ENCODE measurements at regions not wholly inside any gene's neighbourhood (a gene's known extent, or its start where the extent isn't known, plus 50 kb on each side); places are given as distances from the start of the nearest gene placed in this dataset.
"Not testable (repeated sequence)": the region's sequence is repeated elsewhere in the genome, so short reads cannot be mapped to it uniquely, and the experiment has no call there.

DNA sequence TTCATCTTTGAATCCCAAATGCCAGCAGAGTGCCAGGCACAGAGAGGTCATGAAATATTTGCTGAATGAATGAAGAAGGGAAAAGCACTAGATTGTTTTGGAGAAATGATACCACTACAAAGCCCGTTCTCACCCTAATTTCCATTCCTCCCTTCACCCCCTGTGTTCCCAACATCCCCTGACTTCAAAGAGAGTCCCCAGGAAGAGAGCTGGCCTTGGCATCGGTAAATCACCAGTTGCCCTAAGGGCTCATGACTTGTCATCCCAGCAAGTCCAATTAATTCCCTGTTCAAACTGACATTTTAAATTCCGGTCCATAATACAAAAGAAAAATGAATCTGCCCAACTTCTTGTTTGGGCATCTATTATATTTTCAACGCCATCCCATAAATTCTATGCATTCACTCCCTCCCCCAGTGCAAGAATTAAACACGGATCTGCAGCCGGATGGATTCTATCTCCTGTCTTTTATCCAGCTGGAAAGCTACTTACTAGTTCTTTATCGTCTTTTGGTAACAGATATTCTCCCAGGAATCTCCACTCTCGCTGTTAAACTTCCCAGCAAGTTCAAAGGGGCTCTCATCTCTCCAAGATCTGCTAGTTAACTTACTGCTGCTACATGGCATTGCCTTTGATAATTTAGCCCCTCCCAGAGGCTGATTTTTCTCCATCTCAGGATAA is 63.9 kb upstream of the TSC22D2 start:
- Histone ChIP-seq H3K36me3 (no peaks in the 10 kb centered on the region), H3K9me3 (no peaks in the 10 kb centered on the region), H3K27ac (no peak overlapping the region), H3K4me1 (peaks cover 24% of the 10 kb centered on the region), H3K27me3 (no peaks in the 10 kb centered on the region), H3K4me3 (no peak overlapping the region)
- intact Hi-C loops (cut with DNase I), result no loop called here
- DNase-seq (ENCODE audit: extremely low spot score in 2 of 2), result no peak
- TF ChIP-seq POLR2AphosphoS5 (IDR thresholded peaks at IDR 0.05; ENCODE audit: insufficient read depth in 1 of 2, low read depth in 1 of 2) (no peak), POLR2A (IDR thresholded peaks at IDR 0.05) (no peak)
- TF ChIP-seq, protein P1, sequence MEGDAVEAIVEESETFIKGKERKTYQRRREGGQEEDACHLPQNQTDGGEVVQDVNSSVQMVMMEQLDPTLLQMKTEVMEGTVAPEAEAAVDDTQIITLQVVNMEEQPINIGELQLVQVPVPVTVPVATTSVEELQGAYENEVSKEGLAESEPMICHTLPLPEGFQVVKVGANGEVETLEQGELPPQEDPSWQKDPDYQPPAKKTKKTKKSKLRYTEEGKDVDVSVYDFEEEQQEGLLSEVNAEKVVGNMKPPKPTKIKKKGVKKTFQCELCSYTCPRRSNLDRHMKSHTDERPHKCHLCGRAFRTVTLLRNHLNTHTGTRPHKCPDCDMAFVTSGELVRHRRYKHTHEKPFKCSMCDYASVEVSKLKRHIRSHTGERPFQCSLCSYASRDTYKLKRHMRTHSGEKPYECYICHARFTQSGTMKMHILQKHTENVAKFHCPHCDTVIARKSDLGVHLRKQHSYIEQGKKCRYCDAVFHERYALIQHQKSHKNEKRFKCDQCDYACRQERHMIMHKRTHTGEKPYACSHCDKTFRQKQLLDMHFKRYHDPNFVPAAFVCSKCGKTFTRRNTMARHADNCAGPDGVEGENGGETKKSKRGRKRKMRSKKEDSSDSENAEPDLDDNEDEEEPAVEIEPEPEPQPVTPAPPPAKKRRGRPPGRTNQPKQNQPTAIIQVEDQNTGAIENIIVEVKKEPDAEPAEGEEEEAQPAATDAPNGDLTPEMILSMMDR (IDR thresholded peaks at IDR 0.05), result no peak

DNA sequence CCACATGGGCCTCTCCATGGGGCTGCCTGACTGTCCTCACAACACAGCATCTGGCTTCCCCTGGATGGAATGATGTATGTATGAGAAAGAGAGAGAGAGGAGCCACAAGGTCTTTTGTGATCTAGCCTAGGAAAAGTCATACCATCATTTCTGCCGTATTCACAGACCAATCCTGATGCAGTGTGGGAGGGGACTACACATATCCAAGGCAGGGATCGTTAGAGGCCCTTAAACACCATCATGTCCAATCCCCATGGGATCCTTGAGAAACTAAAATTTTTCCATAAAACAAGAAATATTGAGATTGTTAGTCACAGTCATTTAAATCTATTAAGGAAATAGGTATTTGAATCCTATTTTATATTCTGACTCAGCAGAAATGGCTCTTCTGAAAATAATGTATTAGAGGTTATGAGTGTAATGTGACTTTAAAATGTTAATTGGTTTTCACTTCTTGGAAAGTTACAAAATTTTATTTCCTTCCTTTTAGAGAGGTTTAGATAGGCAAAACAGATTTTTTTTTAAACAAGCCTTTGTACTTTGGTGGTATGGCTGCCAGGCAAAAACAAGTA is 65.1 kb upstream of the TSC22D2 start:
- Histone ChIP-seq H3K9me3 (no peaks in the 10 kb centered on the region), H3K36me3 (no peaks in the 10 kb centered on the region), H3K27me3 (no peaks in the 10 kb centered on the region), H3K4me3 (no peak overlapping the region), H3K4me1 (peaks cover 14% of the 10 kb centered on the region), H3K27ac (no peak overlapping the region)
- intact Hi-C loops (cut with DNase I), result no loop called here
- DNase-seq (ENCODE audit: extremely low spot score in 2 of 2), result no peak
- TF ChIP-seq POLR2A (IDR thresholded peaks at IDR 0.05), result no peak
- TF ChIP-seq POLR2AphosphoS5 (IDR thresholded peaks at IDR 0.05; ENCODE audit: insufficient read depth in 1 of 2, low read depth in 1 of 2), result no peak
- TF ChIP-seq, protein P1 (IDR thresholded peaks at IDR 0.05), result no peak

DNA sequence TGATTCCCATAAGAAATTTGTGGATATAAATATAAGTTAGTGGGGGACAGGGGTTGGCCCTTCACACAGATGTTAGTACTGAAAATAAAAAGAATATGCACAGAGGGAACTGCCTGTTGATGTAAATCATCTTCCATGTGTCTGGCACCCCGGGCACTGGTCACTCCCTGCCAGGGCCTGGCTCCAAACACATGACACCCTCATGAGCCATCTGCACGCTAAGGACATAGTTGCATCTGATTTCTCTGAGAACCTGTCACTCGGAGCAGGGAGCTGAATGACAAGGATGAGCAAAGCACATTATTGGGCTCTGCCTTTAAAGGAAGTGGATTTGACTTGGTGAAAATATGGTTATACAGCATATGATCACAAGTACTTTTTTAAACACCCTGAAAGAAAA is 66.2 kb upstream of the TSC22D2 start:
- TF ChIP-seq POLR2AphosphoS5 (IDR thresholded peaks at IDR 0.05; ENCODE audit: insufficient read depth in 1 of 2, low read depth in 1 of 2) (no peak), POLR2A (IDR thresholded peaks at IDR 0.05) (no peak)
- TF ChIP-seq, protein P1 (IDR thresholded peaks at IDR 0.05), result no peak
- Histone ChIP-seq H3K9me3 (no peaks in the 10 kb centered on the region), H3K36me3 (no peaks in the 10 kb centered on the region), H3K27me3 (no peaks in the 10 kb centered on the region), H3K4me3 (no peak overlapping the region), H3K4me1 (peaks cover 3% of the 10 kb centered on the region), H3K27ac (no peak overlapping the region)
- no peak for DNase-seq (ENCODE audit: extremely low spot score in 2 of 2)
- intact Hi-C loops (cut with DNase I), result no loop called here

DNA sequence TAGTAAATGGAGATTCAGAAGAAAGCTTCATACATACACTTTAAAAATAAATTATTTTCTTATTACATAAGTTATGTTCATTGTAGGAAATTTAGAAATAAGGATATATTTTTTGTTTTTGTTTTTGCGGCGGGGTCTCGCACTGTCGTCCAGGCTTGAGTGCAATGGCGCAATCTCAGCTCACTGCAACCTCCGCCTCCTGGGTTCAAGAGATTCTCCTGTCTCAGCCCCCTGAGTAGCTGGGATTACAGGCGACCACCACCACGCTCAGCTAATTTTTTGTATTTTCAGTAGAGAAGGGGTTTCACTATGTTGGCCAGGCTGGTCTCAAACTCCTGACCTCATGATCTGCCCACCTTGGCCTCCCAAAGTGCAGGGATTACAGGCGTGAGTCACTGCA is 71.7 kb upstream of the TSC22D2 start:
- H3K36me3 ChIP-seq; DNase-seq (ENCODE audit: extremely low spot score in 2 of 2); H3K27me3 ChIP-seq; H3K9me3 ChIP-seq; H3K4me3 ChIP-seq; intact Hi-C loops (cut with DNase I); H3K27ac ChIP-seq; H3K4me1 ChIP-seq: not testable (repeated sequence)

DNA sequence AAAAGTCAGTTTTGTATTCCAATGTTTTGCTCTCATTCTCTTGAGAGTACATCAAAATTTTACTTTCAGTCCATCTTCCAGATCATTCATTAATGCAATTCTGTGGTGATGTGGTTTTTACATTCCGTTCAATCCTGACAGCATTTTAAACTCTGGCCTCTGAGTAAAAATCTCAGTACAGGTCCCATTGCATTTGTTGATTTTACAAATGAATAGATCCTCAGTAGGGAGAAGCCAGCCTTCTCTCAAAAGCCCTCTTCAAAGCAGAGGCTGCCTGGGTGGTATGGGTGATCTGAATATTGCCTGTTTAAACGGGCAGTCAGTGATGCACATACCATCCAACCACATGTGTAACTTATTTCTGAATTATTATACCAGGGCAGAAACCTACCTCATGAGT is 72.5 kb upstream of the TSC22D2 start:
- no peak overlapping the region for H3K4me3 ChIP-seq
- H3K4me1 ChIP-seq, result no peaks in the 10 kb centered on the region
- H3K9me3 ChIP-seq, result no peaks in the 10 kb centered on the region
- intact Hi-C loops (cut with DNase I), result no loop called here
- H3K27ac ChIP-seq, result no peak overlapping the region
- TF ChIP-seq POLR2A (IDR thresholded peaks at IDR 0.05), result no peak
- no peak for TF ChIP-seq POLR2AphosphoS5 (IDR thresholded peaks at IDR 0.05; ENCODE audit: insufficient read depth in 1 of 2, low read depth in 1 of 2)
- DNase-seq (ENCODE audit: extremely low spot score in 2 of 2), result no peak
- H3K27me3 ChIP-seq, result no peaks in the 10 kb centered on the region
- H3K36me3 ChIP-seq, result no peaks in the 10 kb centered on the region

DNA sequence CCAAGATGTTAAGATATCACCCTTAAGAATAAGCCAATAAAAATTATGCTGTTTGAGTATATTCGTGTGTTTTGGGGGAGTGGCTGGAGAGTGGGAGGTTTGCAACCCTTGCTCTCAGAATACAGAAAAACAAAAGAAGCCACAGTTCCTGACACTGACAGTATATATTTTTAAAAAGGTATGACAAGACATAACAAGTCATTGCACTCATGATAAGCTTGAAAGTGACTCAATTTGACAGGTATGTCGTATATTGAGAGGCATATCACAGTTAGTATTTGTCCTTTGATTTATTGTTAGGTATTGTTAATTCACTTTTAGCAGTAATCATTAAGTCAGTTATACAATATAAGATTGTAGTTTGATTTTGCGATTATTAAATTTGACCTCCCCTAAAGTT is 73.1 kb upstream of the TSC22D2 start:
- no peak overlapping the region for H3K4me3 ChIP-seq
- DNase-seq (ENCODE audit: extremely low spot score in 2 of 2), result no peak
- no peaks in the 10 kb centered on the region for H3K9me3 ChIP-seq
- no peaks in the 10 kb centered on the region for H3K4me1 ChIP-seq
- no peak overlapping the region for H3K27ac ChIP-seq
- H3K27me3 ChIP-seq, result no peaks in the 10 kb centered on the region
- intact Hi-C loops (cut with DNase I), result no loop called here
- no peaks in the 10 kb centered on the region for H3K36me3 ChIP-seq
- TF ChIP-seq POLR2A (IDR thresholded peaks at IDR 0.05) (no peak), POLR2AphosphoS5 (IDR thresholded peaks at IDR 0.05; ENCODE audit: insufficient read depth in 1 of 2, low read depth in 1 of 2) (no peak)
- TF ChIP-seq, protein P1 (IDR thresholded peaks at IDR 0.05), result no peak
